ENCODE measurements at regions not wholly inside any gene's neighbourhood (a gene's known extent, or its start where the extent isn't known, plus 50 kb on each side); places are given as distances from the start of the nearest gene placed in this dataset.

DNA sequence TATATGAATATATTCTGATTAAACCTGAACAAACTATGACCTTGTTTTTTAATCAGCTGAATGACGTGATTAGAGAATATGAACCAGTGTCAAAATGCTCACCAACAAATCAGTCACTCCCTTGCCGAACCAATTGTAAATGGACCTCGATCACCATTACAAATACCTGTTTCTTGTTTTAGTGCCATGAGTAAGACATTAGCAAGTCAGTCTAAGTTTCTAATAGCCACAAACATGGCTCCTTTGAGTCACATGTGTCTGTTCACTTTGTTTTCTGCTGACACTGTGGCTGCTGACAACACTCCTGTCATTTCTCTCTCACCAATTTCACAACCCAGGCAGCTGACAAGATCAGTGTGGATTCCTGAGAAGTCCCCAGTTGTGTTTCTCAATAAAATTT is 286.2 kb upstream of the MDGA2 start:
- Histone ChIP-seq H3K4me3 (no peak overlapping the region), H3K4me1 (no peaks in the 10 kb centered on the region), H3K36me3 (no peaks in the 10 kb centered on the region), H3K9me3 (no peaks in the 10 kb centered on the region), H3K27ac (no peak overlapping the region), H3K27me3 (no peaks in the 10 kb centered on the region)
- no peak for ATAC-seq
- intact Hi-C loops (cut with DNase I; ENCODE audit: low total_unique reads), result no loop called here
- in situ Hi-C loops (cut with MboI; ENCODE audit: low sequenced_read_pairs in 4 of 4), result no loop called here
- DNase-seq, result no peak
- TF ChIP-seq POLR2A (IDR thresholded peaks at IDR 0.05), result no peak
- TF ChIP-seq, protein P1, sequence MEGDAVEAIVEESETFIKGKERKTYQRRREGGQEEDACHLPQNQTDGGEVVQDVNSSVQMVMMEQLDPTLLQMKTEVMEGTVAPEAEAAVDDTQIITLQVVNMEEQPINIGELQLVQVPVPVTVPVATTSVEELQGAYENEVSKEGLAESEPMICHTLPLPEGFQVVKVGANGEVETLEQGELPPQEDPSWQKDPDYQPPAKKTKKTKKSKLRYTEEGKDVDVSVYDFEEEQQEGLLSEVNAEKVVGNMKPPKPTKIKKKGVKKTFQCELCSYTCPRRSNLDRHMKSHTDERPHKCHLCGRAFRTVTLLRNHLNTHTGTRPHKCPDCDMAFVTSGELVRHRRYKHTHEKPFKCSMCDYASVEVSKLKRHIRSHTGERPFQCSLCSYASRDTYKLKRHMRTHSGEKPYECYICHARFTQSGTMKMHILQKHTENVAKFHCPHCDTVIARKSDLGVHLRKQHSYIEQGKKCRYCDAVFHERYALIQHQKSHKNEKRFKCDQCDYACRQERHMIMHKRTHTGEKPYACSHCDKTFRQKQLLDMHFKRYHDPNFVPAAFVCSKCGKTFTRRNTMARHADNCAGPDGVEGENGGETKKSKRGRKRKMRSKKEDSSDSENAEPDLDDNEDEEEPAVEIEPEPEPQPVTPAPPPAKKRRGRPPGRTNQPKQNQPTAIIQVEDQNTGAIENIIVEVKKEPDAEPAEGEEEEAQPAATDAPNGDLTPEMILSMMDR (IDR thresholded peaks at IDR 0.05 in 4 of 5, conservative IDR thresholded peaks at IDR 0.05 in 1 of 5), result no peak

DNA sequence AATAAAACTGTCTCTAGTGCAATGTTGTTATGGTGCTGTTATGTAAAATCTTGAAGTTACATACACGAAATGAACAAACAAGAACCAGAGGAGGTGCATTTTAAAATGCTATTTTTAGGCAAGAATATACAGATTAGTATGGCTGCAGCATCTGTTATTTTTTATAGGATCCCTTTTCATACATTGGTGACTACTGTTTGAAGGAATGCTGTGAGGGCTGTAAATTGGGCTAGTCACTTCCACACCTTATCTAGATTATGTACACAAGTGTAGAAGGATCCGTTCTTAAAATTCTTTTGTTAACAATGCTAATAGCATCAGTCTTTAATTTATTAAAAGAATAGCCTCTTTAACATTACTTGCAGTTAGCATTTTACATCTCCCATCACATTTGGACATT is 284.3 kb upstream of the MDGA2 start:
- no peaks in the 10 kb centered on the region for H3K36me3 ChIP-seq
- intact Hi-C loops (cut with DNase I; ENCODE audit: low total_unique reads) (no loop called here), in situ Hi-C loops (cut with MboI; ENCODE audit: low sequenced_read_pairs in 4 of 4) (no loop called here)
- no peak overlapping the region for H3K27ac ChIP-seq
- ATAC-seq (no peak), DNase-seq (no peak)
- H3K4me1 ChIP-seq, result no peaks in the 10 kb centered on the region
- H3K4me3 ChIP-seq, result no peak overlapping the region
- H3K27me3 ChIP-seq, result no peaks in the 10 kb centered on the region
- TF ChIP-seq, protein P1 (IDR thresholded peaks at IDR 0.05 in 4 of 5, conservative IDR thresholded peaks at IDR 0.05 in 1 of 5), result no peak
- TF ChIP-seq POLR2A (IDR thresholded peaks at IDR 0.05), result no peak
- H3K9me3 ChIP-seq, result no peaks in the 10 kb centered on the region

DNA sequence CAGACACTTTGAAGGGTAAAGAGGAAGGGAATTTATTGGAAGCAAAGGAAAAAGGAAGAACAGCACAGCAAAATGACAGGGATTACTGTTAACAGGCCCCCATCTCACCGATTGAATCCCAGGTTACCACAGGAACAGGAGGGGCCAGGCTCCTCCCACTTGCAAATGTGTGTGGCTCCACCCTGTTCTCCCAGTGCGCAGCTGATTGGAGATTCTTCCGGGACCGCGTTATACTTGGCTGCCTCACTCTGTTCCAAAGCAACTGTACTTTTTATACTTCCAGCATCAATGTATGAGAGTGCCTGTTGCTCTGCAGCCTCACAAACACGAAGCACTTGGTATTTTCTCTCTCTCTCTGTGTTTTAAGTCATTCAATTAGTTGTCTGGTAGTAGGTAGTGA is 273.6 kb upstream of the MDGA2 start:
- H3K9me3 ChIP-seq, result no peaks in the 10 kb centered on the region
- H3K27ac ChIP-seq, result no peak overlapping the region
- TF ChIP-seq POLR2A (IDR thresholded peaks at IDR 0.05), result no peak
- TF ChIP-seq, protein P1 (IDR thresholded peaks at IDR 0.05 in 4 of 5, conservative IDR thresholded peaks at IDR 0.05 in 1 of 5), result no peak
- ATAC-seq (no peak), DNase-seq (no peak)
- no peaks in the 10 kb centered on the region for H3K4me1 ChIP-seq
- intact Hi-C loops (cut with DNase I; ENCODE audit: low total_unique reads) (no loop called here), in situ Hi-C loops (cut with MboI; ENCODE audit: low sequenced_read_pairs in 4 of 4) (no loop called here)
- no peak overlapping the region for H3K4me3 ChIP-seq
- no peaks in the 10 kb centered on the region for H3K36me3 ChIP-seq
- H3K27me3 ChIP-seq, result no peaks in the 10 kb centered on the region

DNA sequence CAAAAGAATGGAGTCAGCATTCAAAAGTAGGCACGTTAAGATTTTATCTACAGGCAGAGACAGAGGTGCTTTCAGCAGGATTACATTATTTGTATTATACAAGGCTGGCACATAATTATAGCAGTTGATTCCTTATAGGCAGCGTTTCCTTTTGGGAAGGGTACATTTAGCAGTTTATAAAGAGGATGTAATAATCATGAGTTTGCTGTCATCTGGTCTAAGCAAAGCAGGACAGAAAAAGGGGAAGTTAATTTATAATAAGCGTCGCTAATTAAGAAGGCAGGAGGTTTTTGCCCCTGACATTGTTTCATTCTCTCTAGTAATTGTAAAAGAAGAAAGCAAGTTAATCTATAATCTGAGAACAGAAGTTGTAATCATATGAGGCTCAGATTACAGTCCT is 259.9 kb upstream of the MDGA2 start:
- Histone ChIP-seq H3K9me3 (no peaks in the 10 kb centered on the region), H3K4me1 (no peaks in the 10 kb centered on the region), H3K27ac (no peak overlapping the region), H3K27me3 (no peaks in the 10 kb centered on the region), H3K36me3 (no peaks in the 10 kb centered on the region), H3K4me3 (no peak overlapping the region)
- TF ChIP-seq, protein P1 (IDR thresholded peaks at IDR 0.05 in 4 of 5, conservative IDR thresholded peaks at IDR 0.05 in 1 of 5), result no peak
- no peak for TF ChIP-seq POLR2A (IDR thresholded peaks at IDR 0.05)
- intact Hi-C loops (cut with DNase I; ENCODE audit: low total_unique reads), result no loop called here
- in situ Hi-C loops (cut with MboI; ENCODE audit: low sequenced_read_pairs in 4 of 4), result no loop called here
- no peak for DNase-seq
- no peak for ATAC-seq

DNA sequence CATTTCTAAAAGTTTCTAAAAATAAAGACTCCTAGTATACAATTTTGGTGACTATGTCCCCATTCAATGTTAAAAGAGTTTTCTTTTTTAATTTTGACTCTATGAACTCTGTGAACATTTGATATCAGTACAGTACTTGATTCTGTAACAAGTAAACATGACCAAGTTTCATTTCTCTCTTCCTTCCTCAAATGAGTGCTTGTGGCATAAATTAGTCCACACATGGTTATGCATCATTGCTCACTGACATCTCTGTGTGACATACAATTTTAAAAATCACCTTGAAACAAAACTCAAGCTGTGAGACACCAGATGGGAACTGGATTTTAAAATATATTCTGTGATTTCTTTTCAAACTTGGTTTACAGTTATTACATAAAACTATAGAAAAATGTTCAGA is 253.9 kb upstream of the MDGA2 start:
- intact Hi-C loops (cut with DNase I; ENCODE audit: low total_unique reads) (no loop called here), in situ Hi-C loops (cut with MboI; ENCODE audit: low sequenced_read_pairs in 4 of 4) (no loop called here)
- H3K36me3 ChIP-seq, result no peaks in the 10 kb centered on the region
- H3K27me3 ChIP-seq, result no peaks in the 10 kb centered on the region
- ATAC-seq, result no peak
- DNase-seq, result no peak
- no peaks in the 10 kb centered on the region for H3K4me1 ChIP-seq
- no peaks in the 10 kb centered on the region for H3K9me3 ChIP-seq
- no peak overlapping the region for H3K4me3 ChIP-seq
- no peak overlapping the region for H3K27ac ChIP-seq
- TF ChIP-seq POLR2A (IDR thresholded peaks at IDR 0.05), result no peak
- TF ChIP-seq, protein P1 (IDR thresholded peaks at IDR 0.05 in 4 of 5, conservative IDR thresholded peaks at IDR 0.05 in 1 of 5), result no peak

Data from gastrocnemius medialis (tissue), 4 donors.